ENCODE measurements at regions not wholly inside any gene's neighbourhood (a gene's known extent, or its start where the extent isn't known, plus 50 kb on each side); places are given as distances from the start of the nearest gene placed in this dataset.

DNA sequence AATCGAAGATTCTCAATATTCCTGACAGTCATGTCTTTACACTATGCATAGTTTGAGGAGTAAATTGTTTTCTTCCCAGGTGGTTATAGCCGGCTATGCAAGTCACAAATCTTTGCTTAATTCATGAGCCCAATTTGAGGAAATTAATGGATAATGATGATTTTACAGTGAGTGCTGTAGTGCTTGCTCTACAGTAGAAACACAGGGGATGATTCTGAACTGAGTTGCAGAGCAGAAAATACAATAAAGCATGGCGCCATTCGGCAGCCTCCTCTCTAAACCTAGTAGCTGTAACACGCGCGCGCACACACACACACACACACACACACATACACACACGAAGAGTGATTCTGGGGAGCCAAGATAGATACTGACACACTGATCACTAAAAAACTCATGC, 181.7 kb upstream of the DPH6 start:
- Histone ChIP-seq H3K9me3 (no peaks in the 10 kb centered on the region), H3K4me1 (no peaks in the 10 kb centered on the region), H3K36me3 (no peaks in the 10 kb centered on the region), H3K27me3 (no peaks in the 10 kb centered on the region), H3K27ac (no peak overlapping the region), H3K4me3 (no peak overlapping the region)
- DNase-seq = no peak
- intact Hi-C loops (cut with DNase I; ENCODE audit: low total_unique reads) (no loop called here), in situ Hi-C loops (cut with MboI; ENCODE audit: low sequenced_read_pairs in 4 of 4) (no loop called here)
- ATAC-seq = no peak
- TF ChIP-seq, protein P1, sequence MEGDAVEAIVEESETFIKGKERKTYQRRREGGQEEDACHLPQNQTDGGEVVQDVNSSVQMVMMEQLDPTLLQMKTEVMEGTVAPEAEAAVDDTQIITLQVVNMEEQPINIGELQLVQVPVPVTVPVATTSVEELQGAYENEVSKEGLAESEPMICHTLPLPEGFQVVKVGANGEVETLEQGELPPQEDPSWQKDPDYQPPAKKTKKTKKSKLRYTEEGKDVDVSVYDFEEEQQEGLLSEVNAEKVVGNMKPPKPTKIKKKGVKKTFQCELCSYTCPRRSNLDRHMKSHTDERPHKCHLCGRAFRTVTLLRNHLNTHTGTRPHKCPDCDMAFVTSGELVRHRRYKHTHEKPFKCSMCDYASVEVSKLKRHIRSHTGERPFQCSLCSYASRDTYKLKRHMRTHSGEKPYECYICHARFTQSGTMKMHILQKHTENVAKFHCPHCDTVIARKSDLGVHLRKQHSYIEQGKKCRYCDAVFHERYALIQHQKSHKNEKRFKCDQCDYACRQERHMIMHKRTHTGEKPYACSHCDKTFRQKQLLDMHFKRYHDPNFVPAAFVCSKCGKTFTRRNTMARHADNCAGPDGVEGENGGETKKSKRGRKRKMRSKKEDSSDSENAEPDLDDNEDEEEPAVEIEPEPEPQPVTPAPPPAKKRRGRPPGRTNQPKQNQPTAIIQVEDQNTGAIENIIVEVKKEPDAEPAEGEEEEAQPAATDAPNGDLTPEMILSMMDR (IDR thresholded peaks at IDR 0.05 in 4 of 5, conservative IDR thresholded peaks at IDR 0.05 in 1 of 5) = no peak
- no peak for TF ChIP-seq POLR2A (IDR thresholded peaks at IDR 0.05)

DNA sequence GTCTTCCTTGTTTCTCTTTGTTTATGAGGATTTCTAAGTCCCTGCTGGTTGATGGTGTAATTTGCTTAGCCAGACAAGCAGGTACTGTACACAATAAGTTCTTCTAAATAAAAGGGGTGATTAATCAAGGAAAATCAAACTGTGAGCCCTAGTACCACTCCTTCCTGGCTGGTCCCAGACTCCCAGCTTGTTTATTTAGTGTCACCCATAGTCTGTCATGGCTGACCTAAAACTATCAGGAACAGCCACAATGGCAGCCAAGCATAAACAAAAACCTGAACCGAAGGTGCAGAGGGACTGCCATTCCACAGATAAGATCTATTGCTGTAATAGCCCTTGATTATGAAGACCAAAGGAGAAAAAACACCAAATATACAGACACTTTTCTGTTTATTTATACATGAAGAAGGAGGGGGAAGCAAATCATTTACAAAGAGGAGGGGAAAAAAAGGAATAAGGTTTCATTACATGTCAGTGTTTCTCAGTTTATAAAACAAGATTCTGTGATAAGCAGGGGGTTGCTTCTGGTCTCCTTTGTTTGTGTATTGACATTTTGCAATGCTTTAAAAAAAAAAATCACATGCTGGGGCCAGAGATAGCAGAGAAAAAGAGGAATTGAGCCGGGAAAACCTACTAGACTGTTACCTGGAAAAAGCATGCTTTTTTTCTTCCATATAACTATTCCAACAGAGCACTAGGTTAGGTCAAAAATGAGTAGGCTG, 182.4 kb upstream of the DPH6 start:
- TF ChIP-seq, protein P1 (IDR thresholded peaks at IDR 0.05 in 4 of 5, conservative IDR thresholded peaks at IDR 0.05 in 1 of 5) = no peak
- no peak for TF ChIP-seq POLR2A (IDR thresholded peaks at IDR 0.05)
- no peak overlapping the region for H3K4me3 ChIP-seq
- in situ Hi-C loops (cut with MboI; ENCODE audit: low sequenced_read_pairs in 4 of 4) = no loop called here
- no peaks in the 10 kb centered on the region for H3K4me1 ChIP-seq
- H3K27me3 ChIP-seq = no peaks in the 10 kb centered on the region
- H3K27ac ChIP-seq = no peak overlapping the region
- H3K36me3 ChIP-seq = no peaks in the 10 kb centered on the region
- no peak for DNase-seq
- ATAC-seq = no peak
- intact Hi-C loops (cut with DNase I; ENCODE audit: low total_unique reads) = no loop called here
- H3K9me3 ChIP-seq = no peaks in the 10 kb centered on the region

DNA sequence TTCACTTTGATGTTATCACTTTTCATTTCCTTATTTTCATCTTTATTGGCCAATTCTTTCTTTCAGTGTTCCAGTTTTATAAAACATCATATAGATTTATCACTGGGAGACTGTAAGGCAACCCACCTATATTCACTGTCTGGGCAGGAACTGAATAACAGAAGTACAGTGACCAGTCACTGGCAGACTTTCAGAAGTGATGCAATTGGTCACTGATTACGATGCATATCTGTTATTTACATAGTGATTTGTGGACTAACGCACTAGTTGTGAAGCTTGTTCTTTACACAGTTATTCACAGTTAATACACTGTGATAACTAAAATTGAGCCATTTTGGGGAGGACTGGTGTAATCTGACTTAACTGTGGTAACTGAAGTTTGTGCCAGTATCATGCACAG, 190.2 kb upstream of the DPH6 start:
- intact Hi-C loops (cut with DNase I; ENCODE audit: low total_unique reads) (no loop called here), in situ Hi-C loops (cut with MboI; ENCODE audit: low sequenced_read_pairs in 4 of 4) (no loop called here)
- Histone ChIP-seq H3K27ac (no peak overlapping the region), H3K9me3 (no peaks in the 10 kb centered on the region), H3K4me3 (no peak overlapping the region), H3K27me3 (no peaks in the 10 kb centered on the region), H3K36me3 (no peaks in the 10 kb centered on the region), H3K4me1 (no peaks in the 10 kb centered on the region)
- ATAC-seq (no peak), DNase-seq (no peak)
- TF ChIP-seq POLR2A (IDR thresholded peaks at IDR 0.05) = no peak
- TF ChIP-seq, protein P1 (IDR thresholded peaks at IDR 0.05 in 4 of 5, conservative IDR thresholded peaks at IDR 0.05 in 1 of 5) = no peak

DNA sequence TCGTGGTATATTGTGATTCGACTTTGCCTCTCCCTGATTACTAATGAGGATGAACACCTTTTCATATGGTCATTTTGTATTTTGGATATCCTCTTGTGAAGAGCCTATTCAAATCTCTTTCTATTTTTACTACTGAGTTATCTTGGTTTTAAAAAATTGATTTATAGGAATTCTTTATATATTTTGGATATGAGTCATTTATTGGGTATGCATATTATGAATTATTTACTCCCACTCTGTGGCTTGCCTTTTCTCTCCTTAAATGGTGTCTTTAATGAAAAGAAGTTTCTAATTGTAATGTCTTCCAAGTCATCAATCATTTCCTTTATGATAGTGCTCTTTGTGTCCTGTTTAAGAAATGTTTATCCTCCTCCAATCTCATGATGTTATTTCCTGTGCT, 191.5 kb upstream of the DPH6 start:
- Histone ChIP-seq H3K36me3 (no peaks in the 10 kb centered on the region), H3K4me3 (no peak overlapping the region), H3K9me3 (no peaks in the 10 kb centered on the region), H3K27me3 (no peaks in the 10 kb centered on the region), H3K4me1 (no peaks in the 10 kb centered on the region), H3K27ac (no peak overlapping the region)
- no peak for DNase-seq
- in situ Hi-C loops (cut with MboI; ENCODE audit: low sequenced_read_pairs in 4 of 4) = no loop called here
- no peak for ATAC-seq
- intact Hi-C loops (cut with DNase I; ENCODE audit: low total_unique reads) = no loop called here
- TF ChIP-seq, protein P1 (IDR thresholded peaks at IDR 0.05 in 4 of 5, conservative IDR thresholded peaks at IDR 0.05 in 1 of 5) = no peak
- TF ChIP-seq POLR2A (IDR thresholded peaks at IDR 0.05) = no peak

DNA sequence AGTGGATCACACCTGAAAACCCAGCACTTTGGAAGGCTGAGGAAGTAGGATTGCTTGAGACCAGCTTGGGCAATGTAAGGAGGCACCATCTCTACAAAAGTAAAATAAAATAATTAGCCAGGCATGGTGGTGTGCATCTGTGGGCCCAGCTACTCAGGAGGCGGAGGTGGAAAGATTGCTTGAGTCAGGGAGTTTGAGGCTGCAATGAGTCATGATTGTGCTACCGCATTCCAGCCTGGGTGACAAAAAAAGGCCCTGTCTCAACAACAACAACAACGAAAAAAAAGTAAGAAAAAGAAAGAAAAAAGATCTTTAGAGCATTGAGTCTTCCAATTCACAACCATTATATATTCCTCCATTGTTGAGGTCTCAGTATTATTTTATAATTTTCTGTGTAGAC, 192.4 kb upstream of the DPH6 start:
- Histone ChIP-seq H3K36me3 (no peaks in the 10 kb centered on the region), H3K27ac (no peak overlapping the region), H3K4me1 (no peaks in the 10 kb centered on the region), H3K9me3 (no peaks in the 10 kb centered on the region), H3K27me3 (no peaks in the 10 kb centered on the region), H3K4me3 (no peak overlapping the region)
- no peak for ATAC-seq
- no peak for TF ChIP-seq POLR2A (IDR thresholded peaks at IDR 0.05)
- TF ChIP-seq, protein P1 (IDR thresholded peaks at IDR 0.05 in 4 of 5, conservative IDR thresholded peaks at IDR 0.05 in 1 of 5) = no peak
- DNase-seq = no peak
- in situ Hi-C loops (cut with MboI; ENCODE audit: low sequenced_read_pairs in 4 of 4) = no loop called here
- intact Hi-C loops (cut with DNase I; ENCODE audit: low total_unique reads) = no loop called here
